Neural crest cell (in vitro differentiated cells): ENCODE measurements at regions not wholly inside any gene's neighbourhood (a gene's known extent, or its start where the extent isn't known, plus 50 kb on each side); places are given as distances from the start of the nearest gene placed in this dataset.
"Not testable (repeated sequence)": the region's sequence is repeated elsewhere in the genome, so short reads cannot be mapped to it uniquely, and the experiment has no call there.

Experiments
- DNase-seq: peaks from one replicate; pipeline ENCODE4 v3.0.0; 2021; ENCODE audit warnings: low read depth, mixed read lengths, low spot score
- H3K27ac Mint-ChIP-seq: one replicate; pipeline ENCODE4 v1.8.0; 2021; ENCODE audit warnings: mild to moderate bottlenecking, mixed read lengths; ENCODE audit not compliant: unreplicated experiment
- H3K27me3 Mint-ChIP-seq: 2 replicates; pipeline ENCODE4 v1.8.0; 2021; ENCODE audit warnings: low read depth, mild to moderate bottlenecking, mixed read lengths
- H3K36me3 Mint-ChIP-seq: 2 replicates; pipeline ENCODE4 v1.8.0; 2021; ENCODE audit warnings: low read depth, mild to moderate bottlenecking, mixed read lengths
- H3K4me1 Mint-ChIP-seq: 2 replicates; pipeline ENCODE4 v1.8.0; 2021; ENCODE audit warnings: mixed read lengths
- H3K4me3 Mint-ChIP-seq: one replicate; pipeline ENCODE4 v1.8.0; 2021; ENCODE audit warnings: mild to moderate bottlenecking, mixed read lengths
- H3K9me3 Mint-ChIP-seq: 2 replicates; pipeline ENCODE4 v1.8.0; 2021; ENCODE audit warnings: mixed read lengths
- TF ChIP-seq, protein P1 (sequence below): fragments of 200-600 bp; sonication (generic); conservative IDR thresholded peaks from 2 replicates; pipeline ENCODE4 v1.5.0; 2021; ENCODE audit warnings: antibody characterized with exemption, mild to moderate bottlenecking

DNA sequence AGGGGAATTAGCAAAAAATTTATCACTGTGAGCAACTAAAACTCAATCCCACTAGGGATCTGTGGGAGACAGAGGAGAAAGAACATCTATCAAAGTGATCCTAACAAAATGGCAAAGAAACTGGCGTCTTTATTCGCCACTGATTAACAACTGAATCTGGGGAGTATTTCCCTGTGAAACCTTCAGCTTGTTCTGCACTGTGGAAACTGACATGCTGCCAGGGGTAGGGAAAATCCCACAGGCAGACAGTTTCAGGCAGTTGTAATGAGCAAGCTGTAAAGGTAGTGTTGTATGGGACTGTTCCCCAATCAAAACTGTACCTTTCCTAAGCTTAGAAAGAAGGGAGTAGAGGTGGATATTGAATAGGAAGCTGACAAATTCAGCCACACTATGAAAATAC, 611.7 kb downstream of the VGLL3 start:
- no peaks in the 10 kb centered on the region for H3K27me3 Mint-ChIP-seq

DNA sequence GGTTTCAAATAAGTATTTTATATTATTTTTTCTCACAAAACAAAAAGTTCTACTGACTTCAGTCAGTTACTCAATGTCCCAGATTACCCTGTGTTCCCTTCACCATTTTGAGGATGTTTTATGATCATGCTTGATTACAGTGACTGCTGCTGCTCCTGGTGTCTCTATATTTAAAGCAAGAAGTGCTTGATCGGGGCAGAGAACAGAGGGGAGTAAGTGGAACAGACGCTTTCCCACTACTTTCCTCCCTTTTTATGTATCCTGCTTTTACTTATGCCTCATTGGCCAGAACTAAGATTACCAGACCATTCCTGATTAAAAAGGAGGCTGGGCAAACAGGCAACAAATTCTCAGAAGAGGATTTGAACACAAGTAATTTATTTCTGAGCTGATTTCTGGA, 612.1 kb downstream of the VGLL3 start:
- Mint-ChIP-seq H3K4me1 (no peaks in the 10 kb centered on the region), H3K27ac (no peak overlapping the region), H3K27me3 (no peaks in the 10 kb centered on the region), H3K4me3 (no peak overlapping the region), H3K36me3 (no peaks in the 10 kb centered on the region), H3K9me3 (no peaks in the 10 kb centered on the region)
- TF ChIP-seq, protein P1, sequence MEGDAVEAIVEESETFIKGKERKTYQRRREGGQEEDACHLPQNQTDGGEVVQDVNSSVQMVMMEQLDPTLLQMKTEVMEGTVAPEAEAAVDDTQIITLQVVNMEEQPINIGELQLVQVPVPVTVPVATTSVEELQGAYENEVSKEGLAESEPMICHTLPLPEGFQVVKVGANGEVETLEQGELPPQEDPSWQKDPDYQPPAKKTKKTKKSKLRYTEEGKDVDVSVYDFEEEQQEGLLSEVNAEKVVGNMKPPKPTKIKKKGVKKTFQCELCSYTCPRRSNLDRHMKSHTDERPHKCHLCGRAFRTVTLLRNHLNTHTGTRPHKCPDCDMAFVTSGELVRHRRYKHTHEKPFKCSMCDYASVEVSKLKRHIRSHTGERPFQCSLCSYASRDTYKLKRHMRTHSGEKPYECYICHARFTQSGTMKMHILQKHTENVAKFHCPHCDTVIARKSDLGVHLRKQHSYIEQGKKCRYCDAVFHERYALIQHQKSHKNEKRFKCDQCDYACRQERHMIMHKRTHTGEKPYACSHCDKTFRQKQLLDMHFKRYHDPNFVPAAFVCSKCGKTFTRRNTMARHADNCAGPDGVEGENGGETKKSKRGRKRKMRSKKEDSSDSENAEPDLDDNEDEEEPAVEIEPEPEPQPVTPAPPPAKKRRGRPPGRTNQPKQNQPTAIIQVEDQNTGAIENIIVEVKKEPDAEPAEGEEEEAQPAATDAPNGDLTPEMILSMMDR: no peak
- no peak for DNase-seq

More for the DNA sequence above, 611.7 kb downstream of the VGLL3 start:
- Mint-ChIP-seq H3K27ac (no peak overlapping the region), H3K4me3 (no peak overlapping the region), H3K36me3 (no peaks in the 10 kb centered on the region), H3K9me3 (no peaks in the 10 kb centered on the region), H3K4me1 (no peaks in the 10 kb centered on the region)
- DNase-seq: no peak
- TF ChIP-seq, protein P1: no peak

DNA sequence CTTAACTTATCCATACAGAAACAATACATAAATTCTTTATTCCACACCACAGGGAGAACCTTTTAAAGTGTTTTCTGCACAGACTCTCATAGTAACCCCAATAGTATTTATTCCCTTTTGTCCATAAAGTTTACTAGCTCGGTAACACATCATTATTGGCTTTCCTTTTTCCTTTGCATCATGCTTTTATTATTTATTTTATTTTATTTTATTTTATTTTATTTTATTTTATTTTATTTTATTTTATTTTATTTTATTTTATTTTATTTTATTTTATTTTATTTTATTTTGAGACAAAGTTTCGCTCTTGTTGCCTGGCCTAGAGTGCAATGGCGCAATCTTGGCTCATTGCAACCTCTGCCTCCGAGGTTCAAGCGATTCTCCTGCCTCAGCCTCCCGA, 655.4 kb downstream of the VGLL3 start:
- not testable (repeated sequence) for H3K4me3 Mint-ChIP-seq, H3K27me3 Mint-ChIP-seq, DNase-seq, H3K4me1 Mint-ChIP-seq, H3K27ac Mint-ChIP-seq, H3K9me3 Mint-ChIP-seq, H3K36me3 Mint-ChIP-seq

DNA sequence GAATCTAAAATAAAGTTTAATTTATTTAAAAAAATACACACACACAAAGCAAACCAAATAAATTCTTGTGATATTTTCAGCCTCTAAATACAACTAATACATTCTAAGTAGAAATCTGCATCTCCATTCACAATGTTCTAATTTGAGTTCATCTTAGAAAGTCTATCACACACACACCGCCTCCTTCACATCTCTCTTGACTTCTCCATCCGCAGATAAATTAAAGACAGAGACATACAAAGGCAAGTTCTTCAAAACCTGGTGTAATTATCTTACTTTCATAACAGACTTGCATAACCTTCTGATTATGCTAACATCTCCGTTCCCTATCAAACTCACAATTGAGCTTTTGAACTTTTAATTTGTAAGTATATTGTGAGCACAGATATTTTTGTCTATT, 657.3 kb downstream of the VGLL3 start:
- H3K27ac Mint-ChIP-seq: peak overlapping the region; percentile 36
- H3K36me3 Mint-ChIP-seq: no peaks in the 10 kb centered on the region
- TF ChIP-seq, protein P1: no peak

DNA sequence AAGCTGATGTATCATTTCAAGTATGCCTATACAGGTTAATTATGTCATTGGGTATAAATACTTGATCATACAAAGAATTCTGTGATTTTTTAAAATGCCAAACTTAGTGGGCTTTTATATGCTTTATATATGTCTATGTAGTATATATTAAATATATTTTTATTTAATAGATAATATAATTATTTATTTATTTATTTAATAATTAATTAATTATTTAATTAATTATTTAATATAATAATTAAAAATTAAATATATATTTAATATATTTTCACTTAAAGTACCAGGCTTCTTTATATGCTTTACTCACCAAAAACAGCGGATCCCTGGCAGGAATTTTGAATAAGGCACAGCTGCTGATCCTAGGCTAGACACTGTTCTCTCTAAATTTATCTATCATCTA, 687.0 kb downstream of the VGLL3 start:
- TF ChIP-seq, protein P1: no peak
- Mint-ChIP-seq H3K9me3 (no peaks in the 10 kb centered on the region), H3K27ac (no peak overlapping the region), H3K4me1 (no peaks in the 10 kb centered on the region), H3K4me3 (no peak overlapping the region), H3K36me3 (no peaks in the 10 kb centered on the region), H3K27me3 (no peaks in the 10 kb centered on the region)
- no peak for DNase-seq

More for the DNA sequence above, 657.3 kb downstream of the VGLL3 start:
- Mint-ChIP-seq H3K27me3 (no peaks in the 10 kb centered on the region), H3K9me3 (no peaks in the 10 kb centered on the region), H3K4me3 (no peak overlapping the region), H3K4me1 (no peaks in the 10 kb centered on the region)
- DNase-seq: no peak

DNA sequence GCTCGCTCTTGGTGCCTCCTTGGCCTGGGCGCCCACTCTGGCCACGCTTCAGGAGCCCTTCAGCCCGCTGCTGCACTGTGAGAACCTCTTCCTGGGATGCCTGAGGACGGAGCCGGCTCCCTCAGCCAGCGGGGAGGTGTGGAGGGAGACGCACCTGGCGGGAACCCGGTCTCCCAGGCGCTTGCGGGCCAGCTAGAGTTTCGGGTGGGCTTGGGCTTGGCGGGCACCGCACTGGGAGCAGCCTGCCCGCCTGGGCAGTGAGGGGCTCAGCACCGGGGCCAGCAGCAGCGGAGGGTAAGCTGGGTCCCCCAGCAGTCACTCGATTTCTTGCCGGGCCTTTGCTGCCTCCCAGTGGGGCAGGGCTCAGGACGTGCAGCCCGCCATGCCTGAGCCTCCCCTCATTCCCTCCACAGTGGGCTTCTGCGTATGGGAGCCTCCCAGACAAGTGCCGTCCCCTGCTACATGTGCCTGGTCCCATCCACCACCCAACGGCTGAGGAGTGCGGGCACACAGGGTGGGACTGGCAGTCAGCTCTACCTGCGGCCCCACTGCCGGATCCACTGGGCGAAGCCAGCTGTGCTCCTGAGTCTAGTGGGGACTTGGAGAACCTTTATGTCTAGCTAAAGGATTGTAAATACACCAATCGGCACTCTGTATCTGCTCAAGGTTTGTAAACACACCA, 708.7 kb downstream of the VGLL3 start:
- TF ChIP-seq, protein P1: no peak
- Mint-ChIP-seq H3K27ac (no peak overlapping the region), H3K4me1 (no peaks in the 10 kb centered on the region), H3K4me3 (no peak overlapping the region), H3K27me3 (no peaks in the 10 kb centered on the region), H3K9me3 (peaks cover 3% of the 10 kb centered on the region), H3K36me3 (no peaks in the 10 kb centered on the region)
- DNase-seq: no peak
